ENCODE measurements at regions not wholly inside any gene's neighbourhood (a gene's known extent, or its start where the extent isn't known, plus 50 kb on each side); places are given as distances from the start of the nearest gene placed in this dataset.

- DNase-seq (ENCODE audit: low spot score) = no peak
These were observed 581.4 kb downstream of the CDH11 start for GRCh38 chr16:64540434-64540833.

- no peak for DNase-seq (ENCODE audit: low spot score)
These were observed 582.0 kb downstream of the CDH11 start for GRCh38 chr16:64539811-64540371.

- no peak for DNase-seq (ENCODE audit: low spot score)
These were observed 587.6 kb downstream of the CDH11 start for GRCh38 chr16:64534180-64534780.

GRCh38 chr16:64532691-64533090, 589.2 kb downstream of the CDH11 start:
- no peak for DNase-seq (ENCODE audit: low spot score)

- DNase-seq (ENCODE audit: low spot score) = no peak
These were observed 589.7 kb downstream of the CDH11 start for GRCh38 chr16:64532117-64532516.

- no peak for DNase-seq (ENCODE audit: low spot score)
These were observed 590.5 kb downstream of the CDH11 start for GRCh38 chr16:64531401-64531800.

- DNase-seq (ENCODE audit: low spot score) = no peak
These were observed 599.3 kb downstream of the CDH11 start for GRCh38 chr16:64522548-64522947.

- DNase-seq (ENCODE audit: low spot score) = no peak
These were observed 608.0 kb downstream of the CDH11 start for GRCh38 chr16:64513871-64514270.

- no peak for DNase-seq (ENCODE audit: low spot score)
These were observed 614.4 kb downstream of the CDH11 start for GRCh38 chr16:64507240-64508024.

- DNase-seq (ENCODE audit: low spot score) = no peak
These were observed 622.7 kb downstream of the CDH11 start for GRCh38 chr16:64499211-64499610.

- DNase-seq (ENCODE audit: low spot score) = no peak
These were observed 623.5 kb downstream of the CDH11 start for GRCh38 chr16:64498363-64498762.

- DNase-seq (ENCODE audit: low spot score) = no peak
These were observed 628.2 kb downstream of the CDH11 start for GRCh38 chr16:64493709-64494108.

GRCh38 chr16:64489449-64489848, 632.4 kb downstream of the CDH11 start:
- no peak for DNase-seq (ENCODE audit: low spot score)

- DNase-seq (ENCODE audit: low spot score) = no peak
These were observed 635.3 kb downstream of the CDH11 start for GRCh38 chr16:64486561-64486960.

GRCh38 chr16:64481497-64481896, 640.4 kb downstream of the CDH11 start:
- no peak for DNase-seq (ENCODE audit: low spot score)

- DNase-seq (ENCODE audit: low spot score) = no peak
These were observed 643.5 kb downstream of the CDH11 start for GRCh38 chr16:64478252-64478906.

GRCh38 chr16:64475627-64476351, 646.1 kb downstream of the CDH11 start:
- DNase-seq (ENCODE audit: low spot score) = no peak

GRCh38 chr16:64470916-64471315, 650.9 kb downstream of the CDH11 start:
- DNase-seq (ENCODE audit: low spot score) = no peak

- DNase-seq (ENCODE audit: low spot score) = no peak
These were observed 651.8 kb downstream of the CDH11 start for GRCh38 chr16:64469906-64470702.

- no peak for DNase-seq (ENCODE audit: low spot score)
These were observed 652.5 kb downstream of the CDH11 start for GRCh38 chr16:64469351-64469750.

GRCh38 chr16:64468515-64469090, 653.3 kb downstream of the CDH11 start:
- DNase-seq (ENCODE audit: low spot score) = no peak
